ENCODE measurements at regions not wholly inside any gene's neighbourhood (a gene's known extent, or its start where the extent isn't known, plus 50 kb on each side); places are given as distances from the start of the nearest gene placed in this dataset.
"Not testable (repeated sequence)": the region's sequence is repeated elsewhere in the genome, so short reads cannot be mapped to it uniquely, and the experiment has no call there.

DNA sequence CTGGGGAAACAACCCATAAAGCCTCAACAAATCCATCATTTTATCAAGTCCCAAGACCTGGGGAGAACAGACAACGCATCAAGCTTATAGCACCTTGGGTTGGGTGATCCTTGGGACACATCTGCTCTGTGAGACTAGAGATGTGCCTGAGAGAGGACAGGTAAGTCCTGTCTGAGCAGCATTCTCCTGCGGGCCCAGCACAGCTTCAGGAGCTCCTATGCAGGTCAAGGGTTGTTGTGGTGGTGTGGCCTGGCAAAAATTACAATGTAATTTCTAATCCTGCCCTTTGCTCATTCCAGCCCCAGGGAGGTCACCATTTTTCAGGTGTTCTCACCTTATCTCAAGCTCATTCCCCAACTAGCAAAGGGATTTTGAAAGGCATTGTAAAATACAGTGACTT lies 608.1 kb upstream of the CAMK1G start:
- FAIRE-seq, result no peak

DNA sequence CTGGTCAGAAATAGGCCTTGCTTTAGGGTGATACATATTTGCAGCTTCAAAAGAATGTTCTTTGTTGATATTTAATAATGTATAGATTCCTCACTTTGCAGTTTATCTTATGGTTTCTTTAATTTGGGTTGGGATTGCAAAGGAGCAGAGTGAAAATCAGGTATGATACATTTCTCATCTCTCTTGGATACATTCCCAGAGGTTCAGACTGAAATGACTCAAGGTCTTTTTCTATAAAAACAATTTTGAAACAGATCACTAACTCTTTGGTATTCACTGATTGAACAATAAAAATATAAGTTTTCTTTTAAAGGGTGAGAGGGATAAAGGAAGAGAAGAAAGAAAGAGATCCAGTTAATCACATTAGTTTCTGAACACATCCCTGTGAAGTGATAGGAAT lies 606.5 kb upstream of the CAMK1G start:
- no peak for FAIRE-seq

DNA sequence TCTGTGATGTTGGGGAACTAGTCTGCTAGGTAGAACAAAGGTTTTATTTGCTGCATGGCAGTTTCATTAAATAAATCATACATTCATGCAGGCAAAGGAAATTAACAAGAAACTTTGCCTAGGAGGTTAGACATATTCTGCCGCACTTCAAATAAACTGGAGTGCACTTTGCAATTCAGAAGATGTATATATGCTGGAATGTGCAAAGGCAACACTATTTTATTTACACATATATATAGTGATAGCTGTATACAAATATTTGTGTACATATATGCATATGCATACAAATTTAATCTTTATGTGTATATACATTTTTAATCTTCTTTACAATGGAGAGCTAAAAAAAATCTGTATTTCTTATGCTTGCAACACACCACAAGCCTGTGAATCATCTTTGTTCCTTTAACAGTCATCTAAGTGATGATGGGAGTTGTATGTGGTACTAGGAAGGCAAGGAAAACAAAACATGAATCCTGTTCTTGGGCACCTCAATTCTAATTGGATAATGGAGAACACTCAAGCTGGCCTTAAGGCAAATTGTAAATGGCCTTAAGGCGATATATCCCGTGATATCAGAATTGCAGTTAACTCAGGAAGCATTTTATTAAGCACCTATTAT lies 605.8 kb upstream of the CAMK1G start:
- no peak for FAIRE-seq

DNA sequence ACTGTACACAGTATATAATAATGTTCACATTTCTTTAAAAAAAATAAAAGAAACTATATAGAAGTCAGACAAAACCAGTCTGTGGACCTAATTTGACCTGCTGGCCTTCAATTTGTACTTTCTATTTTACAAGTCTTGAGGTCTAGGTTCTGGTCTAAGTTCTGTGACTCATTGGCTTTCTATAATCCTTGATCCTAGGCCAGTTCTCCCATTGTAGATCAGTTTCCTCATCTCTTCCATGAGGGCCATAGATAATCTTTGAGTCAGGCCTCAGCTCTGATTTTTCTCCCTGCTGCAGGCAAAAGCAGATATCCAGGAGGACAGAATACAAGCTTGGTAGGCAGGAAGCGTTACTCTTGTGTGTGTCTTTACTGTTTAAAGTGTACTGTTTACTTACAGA lies 603.7 kb upstream of the CAMK1G start:
- no peak for FAIRE-seq

DNA sequence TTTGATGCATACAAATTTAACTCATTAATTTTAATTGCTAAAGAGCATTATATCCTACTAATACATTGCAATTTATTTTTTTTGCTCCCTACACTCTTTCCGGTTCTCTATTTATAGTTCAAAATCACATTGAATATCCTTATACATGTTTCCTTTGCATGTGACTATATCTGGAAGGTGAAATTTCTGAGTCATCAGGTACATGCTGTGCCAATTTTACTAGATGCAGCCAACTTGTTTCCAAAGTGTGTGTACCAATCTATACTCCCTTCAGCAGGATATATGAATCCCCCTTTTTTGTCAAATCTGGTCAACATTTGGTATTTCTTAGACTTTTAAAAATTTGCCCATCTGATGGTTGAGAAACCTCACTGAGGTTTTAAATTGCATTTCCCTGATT lies 602.9 kb upstream of the CAMK1G start:
- no peak for FAIRE-seq

DNA sequence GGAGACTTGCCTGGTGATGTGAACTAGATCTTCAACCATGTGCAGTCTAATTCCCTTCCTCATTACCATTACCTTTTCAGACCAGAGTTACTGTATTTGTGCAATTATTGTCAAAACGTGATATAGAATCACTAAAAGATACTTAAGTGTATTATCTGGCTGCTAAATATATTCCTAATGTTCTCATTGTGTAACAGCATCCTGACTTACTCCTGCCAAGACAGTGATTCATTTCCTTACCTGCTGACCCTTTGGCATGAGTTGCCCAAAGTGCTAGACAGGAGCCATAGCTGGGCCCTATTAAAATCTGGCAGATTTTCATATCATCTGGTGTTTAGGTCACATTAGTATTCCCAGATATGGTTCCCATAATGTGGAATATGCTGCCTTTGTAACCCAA lies 598.3 kb upstream of the CAMK1G start:
- FAIRE-seq, result no peak

- no peak for FAIRE-seq
Observed at GRCh38 chr1:208988811-208989222, 594.7 kb upstream of the CAMK1G start.

DNA sequence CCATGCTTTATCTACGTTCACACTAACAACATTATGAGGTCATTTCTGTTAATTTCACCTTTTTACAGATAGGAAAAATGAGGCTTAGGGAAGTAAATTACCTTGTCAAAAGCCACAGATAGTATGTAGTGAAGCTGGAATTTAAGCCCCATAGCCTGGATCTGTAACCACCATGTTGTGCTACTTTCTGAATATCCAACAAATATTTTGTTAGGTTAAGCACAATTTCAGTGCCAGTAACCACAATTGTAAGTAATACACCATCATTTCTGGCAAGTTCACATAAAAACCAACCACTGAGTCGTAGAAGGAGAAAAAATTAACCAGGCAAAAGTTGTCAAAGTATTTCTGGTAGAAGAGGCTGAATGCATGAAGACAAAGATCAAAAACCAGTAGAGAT lies 593.1 kb upstream of the CAMK1G start:
- FAIRE-seq, result no peak

GRCh38 chr1:208997053-208997452 lies 586.5 kb upstream of the CAMK1G start:
- FAIRE-seq, result not testable (repeated sequence)

DNA sequence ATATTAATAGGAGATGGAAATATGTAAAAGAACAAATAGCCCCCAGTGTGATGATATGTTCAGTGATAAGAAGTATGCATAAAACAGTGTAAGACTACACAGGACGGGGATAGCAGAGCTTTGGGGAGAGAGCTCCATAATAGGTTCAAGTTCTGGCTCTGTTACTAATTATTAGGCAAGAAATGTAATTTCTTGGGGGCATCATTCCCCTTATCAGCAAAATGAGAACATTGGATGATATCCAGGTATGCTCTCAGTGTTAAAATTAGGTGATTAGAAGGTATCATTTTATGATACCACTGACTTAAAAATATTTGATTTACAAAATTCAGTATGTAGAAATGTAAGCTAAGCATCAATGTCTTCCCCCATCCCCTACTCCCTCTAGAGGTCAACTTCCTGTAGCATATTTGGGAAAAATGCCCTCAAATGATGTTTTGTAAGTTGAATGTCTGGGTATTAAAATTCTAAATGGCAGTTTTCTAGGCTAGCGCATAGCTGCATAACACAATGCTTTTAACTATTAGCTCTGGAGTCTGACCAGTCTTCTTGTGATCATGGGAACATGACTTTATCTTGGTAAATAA lies 585.7 kb upstream of the CAMK1G start:
- FAIRE-seq, result no peak

DNA sequence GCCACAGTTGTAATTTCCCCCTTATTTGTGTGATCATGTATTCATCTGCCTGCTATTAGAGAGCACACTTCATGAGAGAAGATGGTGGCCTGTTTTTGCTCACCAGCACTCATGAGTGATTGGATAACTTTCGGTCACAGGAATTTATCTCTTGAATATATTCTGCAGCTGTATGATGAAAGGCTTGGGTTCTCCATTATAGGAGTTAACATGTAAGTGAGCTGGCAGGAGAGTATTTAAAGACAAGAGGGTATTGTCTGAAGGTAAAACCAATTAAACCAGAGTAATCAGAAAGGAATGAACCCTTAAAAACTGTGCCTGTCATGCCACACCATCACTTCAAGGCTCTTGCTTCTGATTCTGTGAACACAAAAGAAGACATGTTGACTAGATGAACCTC lies 574.9 kb upstream of the CAMK1G start:
- FAIRE-seq, result no peak

- FAIRE-seq, result no peak
Observed at GRCh38 chr1:209010475-209011230, 572.9 kb upstream of the CAMK1G start.

DNA sequence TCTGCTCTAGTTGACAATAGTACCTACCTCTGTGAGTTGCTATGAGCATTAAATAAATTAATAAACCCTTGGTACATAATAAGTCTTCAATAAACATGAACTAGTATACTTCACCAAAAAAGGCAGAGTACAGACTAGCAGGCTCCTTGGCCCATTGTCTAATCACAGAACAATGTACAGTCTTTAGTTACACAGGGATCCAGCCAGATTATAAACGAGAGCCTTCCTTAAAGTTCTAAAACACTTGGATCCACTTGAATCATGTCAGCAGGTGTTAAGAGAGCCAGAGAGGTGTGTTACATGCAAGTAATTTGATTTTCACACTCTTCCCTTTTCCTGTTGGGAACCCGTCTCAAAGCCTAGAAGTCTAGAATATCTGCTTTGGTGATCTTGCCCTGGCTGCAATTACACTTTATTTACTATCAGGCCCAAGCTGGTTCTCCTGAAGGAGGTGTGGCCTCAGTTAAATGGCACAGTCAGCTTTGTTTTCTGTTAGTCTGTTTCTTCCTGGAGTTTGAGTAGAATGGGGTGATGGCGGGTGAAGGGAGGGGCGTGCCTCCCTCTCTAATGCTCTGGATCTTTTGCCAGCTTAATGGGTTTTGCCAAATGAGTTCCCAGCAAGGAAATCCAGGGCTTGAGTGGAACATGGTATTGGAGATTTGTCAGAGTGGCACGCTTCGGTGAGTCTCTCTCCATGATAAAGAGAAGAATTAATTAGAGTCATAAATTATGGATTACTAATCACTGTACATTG lies 570.9 kb upstream of the CAMK1G start:
- no peak for FAIRE-seq

GRCh38 chr1:209015092-209015491 lies 568.4 kb upstream of the CAMK1G start:
- no peak for FAIRE-seq

GRCh38 chr1:209021622-209022021 lies 561.9 kb upstream of the CAMK1G start:
- FAIRE-seq, result no peak

- no peak for FAIRE-seq
Observed at GRCh38 chr1:209023790-209024189, 559.7 kb upstream of the CAMK1G start.

GRCh38 chr1:209029737-209030136 lies 553.8 kb upstream of the CAMK1G start:
- FAIRE-seq, result peak; percentile 34

GRCh38 chr1:209030454-209031167 lies 552.9 kb upstream of the CAMK1G start:
- FAIRE-seq, result no peak

- peak; percentile 68 for FAIRE-seq
Observed at GRCh38 chr1:209037064-209037463, 546.5 kb upstream of the CAMK1G start.

GRCh38 chr1:209038316-209038715 lies 545.2 kb upstream of the CAMK1G start:
- FAIRE-seq, result no peak

DNA sequence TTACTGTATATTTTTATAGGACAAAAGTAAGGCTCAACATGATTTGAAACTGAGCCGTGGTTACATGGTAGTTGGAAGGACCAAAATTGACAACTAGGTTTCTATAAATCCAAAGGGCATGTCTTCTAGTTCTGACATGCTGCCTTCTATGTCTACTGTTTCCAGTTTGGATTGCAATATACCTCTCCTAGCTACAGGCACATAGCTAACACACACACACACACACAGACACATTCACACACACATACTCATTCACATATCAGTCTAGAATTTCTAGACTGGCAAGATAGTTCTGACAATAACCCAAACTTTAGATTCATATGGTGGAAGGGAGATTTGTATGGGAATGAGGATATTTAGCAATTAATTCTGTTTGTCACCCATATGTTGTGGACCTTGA lies 544.8 kb upstream of the CAMK1G start:
- no peak for FAIRE-seq

DNA sequence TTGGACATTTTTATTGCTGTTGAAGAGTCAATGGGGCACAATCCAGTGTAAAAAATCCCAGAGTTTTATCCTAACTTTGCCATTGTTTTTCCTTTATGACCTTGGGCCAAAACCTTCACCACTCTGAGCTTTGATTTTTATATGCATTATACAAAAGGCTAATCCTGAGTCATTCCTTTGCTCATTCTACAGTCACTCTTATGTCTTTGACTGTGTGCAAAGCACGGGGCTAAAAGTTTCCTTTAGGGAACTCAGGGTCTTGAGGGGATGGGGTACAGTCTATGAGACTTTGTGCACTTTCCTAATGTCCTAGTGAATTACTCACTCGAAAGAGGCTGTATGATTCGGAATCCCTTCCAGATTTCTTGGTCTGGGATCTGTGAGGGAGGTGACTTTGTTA lies 543.2 kb upstream of the CAMK1G start:
- peak; percentile 97 for FAIRE-seq

DNA sequence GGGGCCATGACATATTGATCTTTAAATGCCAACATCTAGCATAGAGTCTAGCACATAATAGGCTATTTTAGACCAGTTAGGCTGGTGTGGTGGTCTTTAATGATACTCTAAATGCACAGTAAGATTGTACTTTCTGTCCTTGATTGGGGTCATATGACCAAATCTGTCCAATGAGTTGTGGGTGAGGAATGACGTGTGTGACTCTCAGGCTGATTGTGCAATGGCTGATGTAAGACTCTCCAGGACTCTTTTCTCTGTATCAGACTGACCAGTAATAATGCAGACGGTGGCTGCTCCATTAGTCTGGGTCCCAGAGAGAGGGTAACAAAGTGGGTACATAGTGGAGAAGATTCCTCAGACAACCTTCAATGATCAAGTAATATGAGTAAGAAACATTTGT lies 541.6 kb upstream of the CAMK1G start:
- no peak for FAIRE-seq
